ENCODE measurements at regions not wholly inside any gene's neighbourhood (a gene's known extent, or its start where the extent isn't known, plus 50 kb on each side); places are given as distances from the start of the nearest gene placed in this dataset.
"Not testable (repeated sequence)": the region's sequence is repeated elsewhere in the genome, so short reads cannot be mapped to it uniquely, and the experiment has no call there.

DNA sequence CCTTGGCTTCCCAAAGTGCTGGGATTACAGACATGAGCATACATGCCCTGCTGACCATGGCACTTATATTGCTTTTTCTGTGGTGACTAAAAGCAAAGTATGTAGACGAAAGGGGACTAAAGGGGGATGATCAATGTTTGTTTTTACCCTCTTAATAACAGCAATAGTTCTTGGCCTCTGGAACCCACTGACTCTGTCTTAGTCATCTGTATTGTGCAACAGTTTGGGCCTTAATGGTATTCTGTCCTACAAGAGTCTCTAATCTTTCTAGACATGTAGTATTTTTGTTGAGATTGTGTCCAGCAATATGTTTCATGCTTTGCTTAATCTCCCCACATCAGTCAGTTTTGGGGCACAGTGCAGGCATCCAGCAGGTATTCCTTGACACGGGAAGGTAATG lies 359.9 kb upstream of the FANCL start:
- no peak for TF ChIP-seq SP1 (IDR thresholded peaks at IDR 0.05)
- no peak for TF ChIP-seq TARDBP (IDR thresholded peaks at IDR 0.05)
- TF ChIP-seq FOXA1 (IDR thresholded peaks at IDR 0.05), result no peak
- TF ChIP-seq, protein P1, sequence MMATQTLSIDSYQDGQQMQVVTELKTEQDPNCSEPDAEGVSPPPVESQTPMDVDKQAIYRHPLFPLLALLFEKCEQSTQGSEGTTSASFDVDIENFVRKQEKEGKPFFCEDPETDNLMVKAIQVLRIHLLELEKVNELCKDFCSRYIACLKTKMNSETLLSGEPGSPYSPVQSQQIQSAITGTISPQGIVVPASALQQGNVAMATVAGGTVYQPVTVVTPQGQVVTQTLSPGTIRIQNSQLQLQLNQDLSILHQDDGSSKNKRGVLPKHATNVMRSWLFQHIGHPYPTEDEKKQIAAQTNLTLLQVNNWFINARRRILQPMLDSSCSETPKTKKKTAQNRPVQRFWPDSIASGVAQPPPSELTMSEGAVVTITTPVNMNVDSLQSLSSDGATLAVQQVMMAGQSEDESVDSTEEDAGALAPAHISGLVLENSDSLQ (IDR thresholded peaks at IDR 0.05), result no peak
- no peak for TF ChIP-seq CTBP1 (IDR thresholded peaks at IDR 0.05; ENCODE audit: borderline replicate concordance)
- TF ChIP-seq ARNT (IDR thresholded peaks at IDR 0.05), result no peak
- TF ChIP-seq LEF1 (IDR thresholded peaks at IDR 0.05; ENCODE audit: borderline replicate concordance), result no peak
- TF ChIP-seq HDGF (IDR thresholded peaks at IDR 0.05; ENCODE audit: borderline replicate concordance), result no peak
- ChIA-PET POLR2A (no interaction called here), CTCF (no interaction called here)
- no peak for DNase-seq (ENCODE audit: extremely low spot score)

DNA sequence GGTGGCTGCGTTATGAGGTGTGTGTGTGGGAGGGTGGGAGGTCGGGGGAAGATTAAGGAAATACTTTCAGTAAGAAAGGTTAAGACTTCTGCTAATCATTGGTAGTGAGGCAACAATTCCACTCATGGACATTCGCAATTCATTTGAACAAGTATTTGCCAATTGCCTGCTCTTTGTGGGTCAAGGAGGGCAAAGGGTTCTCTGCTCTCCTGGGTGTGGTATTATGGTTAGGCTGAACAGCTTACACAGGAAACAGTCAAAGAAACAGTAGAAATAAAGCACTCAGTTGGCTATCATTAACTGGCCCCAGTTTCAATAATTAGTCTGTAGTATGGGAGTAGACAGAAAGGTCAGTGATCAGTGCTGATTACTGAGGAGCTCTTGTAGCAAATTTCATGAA lies 357.0 kb upstream of the FANCL start:
- TF ChIP-seq SP1 (IDR thresholded peaks at IDR 0.05), result no peak
- no peak for TF ChIP-seq CTBP1 (IDR thresholded peaks at IDR 0.05; ENCODE audit: borderline replicate concordance)
- TF ChIP-seq FOXM1 (IDR thresholded peaks at IDR 0.05; ENCODE audit: borderline replicate concordance), result no peak
- no peak for TF ChIP-seq LEF1 (IDR thresholded peaks at IDR 0.05; ENCODE audit: borderline replicate concordance)
- TF ChIP-seq L3MBTL2 (conservative IDR thresholded peaks at IDR 0.05), result no peak
- TF ChIP-seq, protein P1 (IDR thresholded peaks at IDR 0.05), result no peak
- no peak for TF ChIP-seq BHLHE40 (IDR thresholded peaks at IDR 0.05; ENCODE audit: borderline replicate concordance)
- TF ChIP-seq ARNT (IDR thresholded peaks at IDR 0.05), result no peak
- no peak for TF ChIP-seq ZNF384 (IDR thresholded peaks at IDR 0.05)
- no peak for TF ChIP-seq NFRKB (IDR thresholded peaks at IDR 0.05)
- TF ChIP-seq ELF4 (IDR thresholded peaks at IDR 0.05), result no peak
- TF ChIP-seq FOXA1 (IDR thresholded peaks at IDR 0.05), result no peak
- no peak for TF ChIP-seq HDGF (IDR thresholded peaks at IDR 0.05; ENCODE audit: borderline replicate concordance)
- no peak for TF ChIP-seq TARDBP (IDR thresholded peaks at IDR 0.05)
- no peak for TF ChIP-seq SUZ12 (IDR thresholded peaks at IDR 0.05)
- no peak for TF ChIP-seq FOXK2 (IDR thresholded peaks at IDR 0.05)
- CTCF ChIA-PET, result no interaction called here
- POLR2A ChIA-PET, result no interaction called here
- no peak for DNase-seq (ENCODE audit: extremely low spot score)

DNA sequence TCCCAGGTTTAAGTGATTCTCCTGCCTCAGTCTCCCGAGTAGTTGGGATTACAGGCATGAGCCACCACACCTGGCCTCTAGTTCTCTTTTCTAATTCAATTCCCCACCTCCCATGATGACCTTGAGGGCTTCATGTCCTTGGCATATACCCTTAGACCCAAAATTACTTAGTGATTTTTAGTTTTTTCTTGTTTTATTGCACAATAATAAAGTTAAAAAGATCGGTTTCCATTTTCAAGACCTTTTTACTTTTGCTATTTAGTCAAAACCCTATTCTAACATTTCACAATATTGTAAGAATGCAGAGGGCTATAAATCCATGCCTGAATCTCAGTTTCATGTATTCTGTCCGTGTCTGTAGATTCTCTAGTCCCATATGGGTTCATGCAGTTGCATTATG lies 354.6 kb upstream of the FANCL start:
- TF ChIP-seq CTBP1 (IDR thresholded peaks at IDR 0.05; ENCODE audit: borderline replicate concordance), result no peak
- no peak for TF ChIP-seq SP1 (IDR thresholded peaks at IDR 0.05)
- no peak for TF ChIP-seq HDGF (IDR thresholded peaks at IDR 0.05; ENCODE audit: borderline replicate concordance)
- TF ChIP-seq FOXK2 (IDR thresholded peaks at IDR 0.05), result no peak
- TF ChIP-seq ZNF384 (IDR thresholded peaks at IDR 0.05), result no peak
- no peak for TF ChIP-seq NFRKB (IDR thresholded peaks at IDR 0.05)
- no peak for TF ChIP-seq SUZ12 (IDR thresholded peaks at IDR 0.05)
- TF ChIP-seq L3MBTL2 (conservative IDR thresholded peaks at IDR 0.05), result no peak
- no peak for TF ChIP-seq ELF4 (IDR thresholded peaks at IDR 0.05)
- no peak for TF ChIP-seq BHLHE40 (IDR thresholded peaks at IDR 0.05; ENCODE audit: borderline replicate concordance)
- TF ChIP-seq FOXA1 (IDR thresholded peaks at IDR 0.05), result no peak
- no peak for TF ChIP-seq ARNT (IDR thresholded peaks at IDR 0.05)
- no peak for TF ChIP-seq LEF1 (IDR thresholded peaks at IDR 0.05; ENCODE audit: borderline replicate concordance)
- ChIA-PET POLR2A (no interaction called here), CTCF (interaction anchor here (0.7 kb wide), 1 partner anchor 1899 kb away, joined by 3 read pairs; no protein-coding TSS in a partner anchor)
- DNase-seq (ENCODE audit: extremely low spot score), result no peak

DNA sequence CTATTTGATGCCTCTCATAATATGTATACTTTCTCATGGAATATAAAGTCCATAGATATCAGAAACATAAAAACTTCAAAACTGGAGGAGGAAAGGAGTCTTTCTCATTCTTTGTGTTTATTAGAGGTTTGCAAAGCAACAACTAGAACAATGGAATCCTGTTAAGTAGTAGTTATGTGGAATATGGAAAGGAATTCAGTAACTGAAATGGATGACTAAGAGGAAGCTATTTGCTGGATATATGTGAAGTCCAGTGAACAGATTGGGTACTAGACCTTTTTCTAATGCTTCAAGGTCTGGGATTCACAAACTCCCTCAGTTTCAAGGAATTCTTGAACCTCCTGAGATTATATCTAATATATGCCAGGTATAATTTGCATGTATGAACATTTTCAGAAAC lies 353.6 kb upstream of the FANCL start:
- POLR2A ChIA-PET, result no interaction called here
- CTCF ChIA-PET, result interaction anchor here (0.7 kb wide), 1 partner anchor 1531 kb away, joined by 3 read pairs; no protein-coding TSS in a partner anchor
- TF ChIP-seq FOXM1 (IDR thresholded peaks at IDR 0.05; ENCODE audit: borderline replicate concordance) (no peak), BHLHE40 (IDR thresholded peaks at IDR 0.05; ENCODE audit: borderline replicate concordance) (no peak), FOXK2 (IDR thresholded peaks at IDR 0.05) (no peak), ARNT (IDR thresholded peaks at IDR 0.05) (no peak), ELF4 (IDR thresholded peaks at IDR 0.05) (no peak), SP1 (IDR thresholded peaks at IDR 0.05) (no peak), L3MBTL2 (conservative IDR thresholded peaks at IDR 0.05) (no peak), SUZ12 (IDR thresholded peaks at IDR 0.05) (no peak), CTBP1 (IDR thresholded peaks at IDR 0.05; ENCODE audit: borderline replicate concordance) (no peak)
- TF ChIP-seq, protein P1 (IDR thresholded peaks at IDR 0.05), result no peak
- no peak for DNase-seq (ENCODE audit: extremely low spot score)

DNA sequence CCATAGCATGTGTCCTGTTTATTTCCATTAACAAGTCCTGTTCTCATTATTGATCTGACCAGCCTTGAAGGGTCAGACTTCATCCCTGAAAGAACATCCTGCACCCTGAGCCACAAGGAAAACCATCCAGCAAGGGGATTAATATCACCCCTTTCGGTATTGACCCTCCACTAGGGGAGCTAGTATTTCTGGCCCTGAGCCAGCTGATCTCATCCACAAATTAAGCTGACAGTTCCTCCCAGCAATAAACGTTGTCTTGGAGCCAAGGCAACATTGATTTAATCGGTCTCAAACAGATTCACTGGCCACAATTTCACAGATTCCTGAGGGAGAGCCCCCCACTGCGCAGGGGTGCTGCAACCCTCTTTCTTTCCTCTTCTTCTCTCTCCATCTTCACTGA lies 353.1 kb upstream of the FANCL start:
- CTCF ChIA-PET, result interaction anchor here (0.7 kb wide), 1 partner anchor 1532 kb away, joined by 3 read pairs; no protein-coding TSS in a partner anchor
- TF ChIP-seq, protein P1 (IDR thresholded peaks at IDR 0.05), result peak; percentile 44; the same call in 1 of the 2 replicates
- TF ChIP-seq CTBP1 (IDR thresholded peaks at IDR 0.05; ENCODE audit: borderline replicate concordance), result no peak
- TF ChIP-seq BHLHE40 (IDR thresholded peaks at IDR 0.05; ENCODE audit: borderline replicate concordance), result no peak
- no peak for TF ChIP-seq HDGF (IDR thresholded peaks at IDR 0.05; ENCODE audit: borderline replicate concordance)
- TF ChIP-seq SUZ12 (IDR thresholded peaks at IDR 0.05), result no peak
- TF ChIP-seq FOXK2 (IDR thresholded peaks at IDR 0.05), result no peak
- no peak for TF ChIP-seq NFRKB (IDR thresholded peaks at IDR 0.05)
- POLR2A ChIA-PET, result no interaction called here
- peak; percentile 46 for DNase-seq (ENCODE audit: extremely low spot score)

DNA sequence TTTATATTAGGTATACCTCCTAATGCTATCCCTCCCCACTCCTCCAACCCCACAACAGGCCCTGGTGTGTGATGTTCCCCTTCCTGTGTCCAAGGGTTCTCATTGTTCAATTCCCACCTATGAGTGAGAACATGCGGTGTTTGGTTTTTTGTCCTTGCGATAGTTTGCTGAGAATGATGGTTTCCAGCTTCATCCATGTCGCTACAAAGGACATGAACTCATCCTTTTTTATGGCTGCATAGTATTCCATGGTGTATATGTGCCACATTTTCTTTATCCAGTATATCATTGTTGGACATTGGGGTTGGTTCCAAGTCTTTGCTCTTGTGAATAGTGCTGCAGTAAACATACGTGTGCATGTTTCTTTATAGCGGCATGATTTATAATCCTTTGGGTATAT lies 345.1 kb upstream of the FANCL start:
- CTCF ChIA-PET; POLR2A ChIA-PET; DNase-seq (ENCODE audit: extremely low spot score): not testable (repeated sequence)

Data from HEK293T (cell line).